HG03064 (cell line): ENCODE measurements at regions not wholly inside any gene's neighbourhood (a gene's known extent, or its start where the extent isn't known, plus 50 kb on each side); places are given as distances from the start of the nearest gene placed in this dataset.

Experiments used
- ATAC-seq: cut with Tn5 transposase; IDR thresholded peaks from one replicate; pipeline ENCODE4 v1.9.1; 2021; ENCODE audit warnings: low read depth; ENCODE audit not compliant: unreplicated experiment

- ATAC-seq: no peak
Measured at GRCh38 chr10:91694170-91694794, 61.4 kb upstream of the PPP1R3C start.

- no peak for ATAC-seq
Measured at GRCh38 chr10:91691981-91692380, 59.1 kb upstream of the PPP1R3C start.

- ATAC-seq: no peak
Measured at GRCh38 chr10:91690996-91691676, 58.3 kb upstream of the PPP1R3C start.

- ATAC-seq: no peak
Measured at GRCh38 chr10:91690412-91690811, 57.5 kb upstream of the PPP1R3C start.

- ATAC-seq: no peak
Measured at GRCh38 chr10:91689731-91690168, 56.9 kb upstream of the PPP1R3C start.

- ATAC-seq: no peak
Measured at GRCh38 chr10:91684841-91685240, 52.0 kb upstream of the PPP1R3C start.

- no peak for ATAC-seq
Measured at GRCh38 chr10:91683975-91684374, 51.1 kb upstream of the PPP1R3C start.

- no peak for ATAC-seq
Measured at GRCh38 chr10:91682912-91683311, 50.0 kb upstream of the PPP1R3C start.
